GM23338 (cell line): ENCODE measurements at regions not wholly inside any gene's neighbourhood (a gene's known extent, or its start where the extent isn't known, plus 50 kb on each side); places are given as distances from the start of the nearest gene placed in this dataset.

ENCODE experiments used
- ATAC-seq: fragments of 200-7000 bp; cut with Tn5 transposase; 3 replicates; pipeline ENCODE4 v1.9.1; 2020
- DNase-seq: peaks from one replicate; pipeline ENCODE4 v3.0.0-alpha.2; 2015; ENCODE audit warnings: low spot score
- H2AFZ ChIP-seq: fragments of 200-600 bp; sonication (generic); 2 replicates; pipeline ENCODE4 v1.8.0; 2016; ENCODE audit warnings: antibody characterized with exemption, mild to moderate bottlenecking, moderate library complexity
- H3F3A ChIP-seq: fragments of 200-600 bp; sonication (generic); replicated peaks from 2 replicates; pipeline ENCODE4 v1.8.0; 2017; ENCODE audit warnings: antibody characterized with exemption, mixed run types, low read depth
- H3K27ac ChIP-seq: fragments of 200-600 bp; sonication (generic); 2 replicates; pipeline ENCODE4 v1.6.1; 2016; ENCODE audit warnings: low read depth
- H3K27me3 ChIP-seq: fragments of 200-600 bp; sonication (generic); 2 replicates; pipeline ENCODE4 v1.8.0; 2016; ENCODE audit warnings: mild to moderate bottlenecking, mixed run types, moderate library complexity; ENCODE audit not compliant: insufficient read depth
- H3K36me3 ChIP-seq: fragments of 200-600 bp; sonication (generic); 2 replicates; pipeline ENCODE4 v1.8.0; 2016; ENCODE audit warnings: mild to moderate bottlenecking; ENCODE audit not compliant: insufficient read depth
- H3K4me1 ChIP-seq: fragments of 200-600 bp; sonication (generic); 2 replicates; pipeline ENCODE4 v1.8.0; 2016; ENCODE audit warnings: mild to moderate bottlenecking, moderate library complexity; ENCODE audit not compliant: insufficient read depth
- H3K4me2 ChIP-seq: fragments of 200-600 bp; sonication (generic); 2 replicates; pipeline ENCODE4 v1.7.1; 2017; ENCODE audit warnings: mixed run types
- H3K4me3 ChIP-seq: fragments of 200-600 bp; sonication (generic); 2 replicates; pipeline ENCODE4 v1.6.1; 2016; ENCODE audit warnings: mixed run types
- H3K79me2 ChIP-seq: fragments of 200-600 bp; sonication (generic); replicated peaks from 2 replicates; pipeline ENCODE4 v1.8.0; 2017; ENCODE audit warnings: mild to moderate bottlenecking; ENCODE audit not compliant: insufficient read depth
- H3K9me2 ChIP-seq: fragments of 200-600 bp; sonication (generic); 2 replicates; pipeline ENCODE4 v1.8.0; 2017; ENCODE audit not compliant: insufficient read depth
- H4K20me1 ChIP-seq: fragments of 200-600 bp; sonication (generic); replicated peaks from 2 replicates; pipeline ENCODE4 v1.8.0; 2017; ENCODE audit warnings: mild to moderate bottlenecking; ENCODE audit not compliant: insufficient read depth
- H3K27ac Mint-ChIP-seq: 2 replicates; pipeline ENCODE4 v1.8.0; 2020; ENCODE audit warnings: inconsistent platforms, mild to moderate bottlenecking, moderate library complexity, mixed read lengths
- H3K27me3 Mint-ChIP-seq: 3 replicates; pipeline ENCODE4 v1.8.0; 2022; ENCODE audit warnings: low read depth, mild to moderate bottlenecking, moderate library complexity, mixed read lengths, inconsistent platforms; ENCODE audit not compliant: insufficient read depth, poor library complexity
- H3K36me3 Mint-ChIP-seq: 3 replicates; pipeline ENCODE4 v1.8.0; 2021; ENCODE audit warnings: low read depth, mild to moderate bottlenecking, inconsistent platforms, moderate library complexity, mixed read lengths
- H3K4me1 Mint-ChIP-seq: 3 replicates; pipeline ENCODE4 v1.8.0; 2020; ENCODE audit warnings: mild to moderate bottlenecking, inconsistent platforms, mixed read lengths
- H3K4me3 Mint-ChIP-seq: 3 replicates; pipeline ENCODE4 v1.8.0; 2021; ENCODE audit warnings: moderate library complexity, mild to moderate bottlenecking, inconsistent platforms, mixed read lengths
- H3K9me3 Mint-ChIP-seq: 3 replicates; pipeline ENCODE4 v1.8.0; 2020; ENCODE audit warnings: moderate library complexity, mild to moderate bottlenecking, inconsistent platforms, mixed read lengths
- CREB1 ChIP-seq: fragments of 250-450 bp; sonication (Bioruptor Pico); IDR thresholded peaks from 2 replicates; pipeline ENCODE4 v1.5.0; 2020; ENCODE audit warnings: low read depth, mild to moderate bottlenecking, moderate library complexity
- CTCF ChIP-seq, 2 experiments: fragments of 200-600 bp in 1 of 2; sonication (generic) in 1 of 2; conservative IDR thresholded peaks; 2 replicates each; pipeline versions ENCODE4 v1.5.1 to v1.6.1; 2016 to 2017; ENCODE audit warnings: antibody characterized with exemption in 2 of 2, low read depth in 2 of 2, mild to moderate bottlenecking in 2 of 2, moderate library complexity in 1 of 2
- ETS1 ChIP-seq: IDR thresholded peaks from 2 replicates; pipeline ENCODE4 v1.6.1; 2016; ENCODE audit warnings: antibody characterized with exemption
- EZH2 ChIP-seq: fragments of 200-600 bp; sonication (generic); IDR thresholded peaks from one replicate; pipeline ENCODE4 v1.8.0; 2017; ENCODE audit warnings: antibody characterized with exemption, mild to moderate bottlenecking, low read depth; ENCODE audit not compliant: unreplicated experiment
- EZH2phosphoT487 ChIP-seq: fragments of 200-600 bp; sonication (generic); IDR thresholded peaks from one replicate; pipeline ENCODE4 v1.8.1; 2018; ENCODE audit warnings: antibody characterized with exemption; ENCODE audit not compliant: unreplicated experiment
- JUNB ChIP-seq: IDR thresholded peaks from one replicate; pipeline ENCODE4 v1.6.1; 2016; ENCODE audit warnings: antibody characterized with exemption; ENCODE audit not compliant: unreplicated experiment
- NANOG ChIP-seq: IDR thresholded peaks from 2 replicates; pipeline ENCODE4 v1.6.1; 2016; ENCODE audit warnings: antibody characterized with exemption, borderline replicate concordance
- POLR2AphosphoS5 ChIP-seq: IDR thresholded peaks from 2 replicates; pipeline ENCODE4 v1.6.1; 2016; ENCODE audit warnings: antibody characterized with exemption, low read depth
- REST ChIP-seq: IDR thresholded peaks from one replicate; pipeline ENCODE4 v1.6.1; 2018; ENCODE audit warnings: antibody characterized with exemption; ENCODE audit not compliant: unreplicated experiment
- STAT1 ChIP-seq: IDR thresholded peaks from one replicate; pipeline ENCODE4 v1.6.1; 2016; ENCODE audit warnings: antibody characterized with exemption; ENCODE audit not compliant: unreplicated experiment
- ZNF114 ChIP-seq: fragments of 250-450 bp; sonication (Bioruptor Pico); IDR thresholded peaks from 2 replicates; pipeline ENCODE4 v1.5.0; 2020; ENCODE audit warnings: mild to moderate bottlenecking, moderate library complexity
- ZNF331 ChIP-seq: fragments of 250-450 bp; sonication (Bioruptor Pico); IDR thresholded peaks from 2 replicates; pipeline ENCODE4 v1.5.0; 2020; ENCODE audit warnings: low read depth, mild to moderate bottlenecking, moderate library complexity
- ZNF462 ChIP-seq: fragments of 250-450 bp; sonication (Bioruptor Pico); IDR thresholded peaks from 2 replicates; pipeline ENCODE4 v1.5.0; 2020; ENCODE audit warnings: mild to moderate bottlenecking, moderate library complexity

- Histone ChIP-seq H4K20me1 (no peaks in the 10 kb centered on the region), H3K36me3 (no peaks in the 10 kb centered on the region), H2AFZ (no peak overlapping the region), H3K27me3 (no peaks in the 10 kb centered on the region), H3K27ac (no peak overlapping the region), H3K79me2 (no peaks in the 10 kb centered on the region), H3K9me2 (peaks cover 8% of the 10 kb centered on the region; the same call in 1 of the 2 replicates), H3F3A (no peaks in the 10 kb centered on the region), H3K4me2 (no peak overlapping the region), H3K4me3 (no peak overlapping the region), H3K4me1 (no peaks in the 10 kb centered on the region)
- Mint-ChIP-seq H3K4me1 (peaks cover 1% of the 10 kb centered on the region; the same call in 2 of the 3 replicates), H3K9me3 (no peaks in the 10 kb centered on the region), H3K27me3 (no peaks in the 10 kb centered on the region), H3K36me3 (no peaks in the 10 kb centered on the region; the same call in 2 of the 3 replicates), H3K27ac (no peak overlapping the region), H3K4me3 (no peak overlapping the region)
- no peak for ATAC-seq
- TF ChIP-seq REST (no peak), STAT1 (no peak), ETS1 (no peak), CREB1 (CRISPR knock-in tag) (no peak), NANOG (no peak), ZNF114 (CRISPR knock-in tag) (no peak), EZH2phosphoT487 (no peak), ZNF331 (CRISPR knock-in tag) (no peak), CTCF (conservative IDR thresholded peaks at IDR 0.05; ENCODE audit: low read depth in 2 of 2) (no peak), ZNF462 (CRISPR knock-in tag) (no peak), EZH2 (no peak), POLR2AphosphoS5 (no peak), JUNB (no peak)
- DNase-seq, result no peak
Observed at GRCh38 chr5:56530626-56531138, 284.7 kb upstream of the MAP3K1 start.
